ENCODE measurements at regions not wholly inside any gene's neighbourhood (a gene's known extent, or its start where the extent isn't known, plus 50 kb on each side); places are given as distances from the start of the nearest gene placed in this dataset.

- ATAC-seq (no peak), FAIRE-seq (no peak), DNase-seq (ENCODE audit: low spot score) (no peak)
- no peaks in the 10 kb centered on the region for H3K27me3 ChIP-seq (ENCODE audit: control insufficient read depth in 1 of 2, insufficient read depth in 2 of 2, low read length in 2 of 2)
- H3K4me1 ChIP-seq (ENCODE audit: insufficient read depth, low read length): no peaks in the 10 kb centered on the region
- no peak overlapping the region for H3K4me3 ChIP-seq (replicated peaks in 1 of 3; ENCODE audit: insufficient read depth in 1 of 3, low read depth in 2 of 3, low read length in 3 of 3)
- no peaks in the 10 kb centered on the region for H3K9me3 ChIP-seq (ENCODE audit: low read length)
- H3K79me2 ChIP-seq (ENCODE audit: insufficient read depth, low read length): no peaks in the 10 kb centered on the region
- POLR2A ChIA-PET: no interaction called here
- no peak overlapping the region for H3K27ac ChIP-seq (ENCODE audit: extremely low read length, insufficient read depth, low read length)
- intact Hi-C loops (cut with micrococcal nuclease; ENCODE audit: unreplicated experiment) (no loop called here), in situ Hi-C loops (cut with HindIII; ENCODE audit: extremely low pct_ligation_motif_present, low pct_unique_long_range_greater_than_20kb) (no loop called here)
- BruUV-seq (replicated peaks): no TSS peak
- H3K36me3 ChIP-seq (replicated peaks in 1 of 2; ENCODE audit: control insufficient read depth in 1 of 2, insufficient read depth in 2 of 2, low read length in 2 of 2): no peaks in the 10 kb centered on the region
- H3K4me2 ChIP-seq (ENCODE audit: low read depth, low read length): no peak overlapping the region
- CTCF ChIA-PET (ENCODE audit: low intra/inter-chr PET ratio, low total read pairs): no interaction called here
- no peak overlapping the region for H2AFZ ChIP-seq (ENCODE audit: low read length)
- H3K9ac ChIP-seq (ENCODE audit: insufficient read depth, low read depth, low read length): no peak overlapping the region
- WGBS (ENCODE audit: low lambda C conversion rate): 2% methylated on average over 1 of the region's 1 CpG
- H4K20me1 ChIP-seq (ENCODE audit: insufficient read depth, low read length): no peaks in the 10 kb centered on the region
- TF ChIP-seq DMTF1 (CRISPR knock-in tag; IDR thresholded peaks at IDR 0.05): no peak
- TF ChIP-seq PHB2 (IDR thresholded peaks at IDR 0.05; ENCODE audit: partially characterized antibody): no peak
- no peak for TF ChIP-seq ZNF687 (CRISPR knock-in tag; IDR thresholded peaks at IDR 0.05)
- TF ChIP-seq RARG (CRISPR knock-in tag; IDR thresholded peaks at IDR 0.05; ENCODE audit: low read depth): no peak
- TF ChIP-seq ZNF337 (CRISPR knock-in tag; IDR thresholded peaks at IDR 0.05; ENCODE audit: borderline replicate concordance, low read depth): no peak
- no peak for TF ChIP-seq MYC (CRISPR knock-in tag; IDR thresholded peaks at IDR 0.05; ENCODE audit: borderline replicate concordance)
- no peak for TF ChIP-seq PLSCR1 (CRISPR knock-in tag; IDR thresholded peaks at IDR 0.05; ENCODE audit: borderline replicate concordance)
- TF ChIP-seq ZNF318 (CRISPR knock-in tag; IDR thresholded peaks at IDR 0.05): no peak
- TF ChIP-seq MXI1 (IDR thresholded peaks at IDR 0.05; ENCODE audit: borderline replicate concordance, low read depth, low read length): no peak
Measured at GRCh38 chr6:23927935-23928334, 198.1 kb upstream of the NRSN1 start.

All from HepG2 (cell line).